ENCODE measurements at regions not wholly inside any gene's neighbourhood (a gene's known extent, or its start where the extent isn't known, plus 50 kb on each side); places are given as distances from the start of the nearest gene placed in this dataset.

DNA sequence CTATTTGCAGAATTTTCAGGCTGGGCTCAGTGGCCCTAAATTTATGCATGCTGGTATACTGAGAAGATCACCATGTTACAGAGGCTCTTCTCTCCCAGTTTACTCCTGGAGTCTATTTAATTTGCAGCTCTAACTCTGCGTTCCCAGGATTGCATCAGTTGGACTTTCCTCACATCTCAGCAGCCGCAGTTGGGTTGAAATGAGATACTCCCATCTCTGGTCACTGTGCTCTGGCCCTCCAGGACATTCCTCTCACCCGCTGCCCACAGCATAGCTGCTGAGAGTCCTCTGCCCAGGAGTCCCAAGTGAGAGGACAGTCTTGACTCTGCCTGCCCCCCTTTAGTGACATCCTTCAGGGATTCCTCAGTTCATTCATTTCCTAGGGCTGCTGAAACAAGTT is 150.9 kb downstream of the LACC1 start:
- TF ChIP-seq, protein P1, sequence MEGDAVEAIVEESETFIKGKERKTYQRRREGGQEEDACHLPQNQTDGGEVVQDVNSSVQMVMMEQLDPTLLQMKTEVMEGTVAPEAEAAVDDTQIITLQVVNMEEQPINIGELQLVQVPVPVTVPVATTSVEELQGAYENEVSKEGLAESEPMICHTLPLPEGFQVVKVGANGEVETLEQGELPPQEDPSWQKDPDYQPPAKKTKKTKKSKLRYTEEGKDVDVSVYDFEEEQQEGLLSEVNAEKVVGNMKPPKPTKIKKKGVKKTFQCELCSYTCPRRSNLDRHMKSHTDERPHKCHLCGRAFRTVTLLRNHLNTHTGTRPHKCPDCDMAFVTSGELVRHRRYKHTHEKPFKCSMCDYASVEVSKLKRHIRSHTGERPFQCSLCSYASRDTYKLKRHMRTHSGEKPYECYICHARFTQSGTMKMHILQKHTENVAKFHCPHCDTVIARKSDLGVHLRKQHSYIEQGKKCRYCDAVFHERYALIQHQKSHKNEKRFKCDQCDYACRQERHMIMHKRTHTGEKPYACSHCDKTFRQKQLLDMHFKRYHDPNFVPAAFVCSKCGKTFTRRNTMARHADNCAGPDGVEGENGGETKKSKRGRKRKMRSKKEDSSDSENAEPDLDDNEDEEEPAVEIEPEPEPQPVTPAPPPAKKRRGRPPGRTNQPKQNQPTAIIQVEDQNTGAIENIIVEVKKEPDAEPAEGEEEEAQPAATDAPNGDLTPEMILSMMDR (IDR thresholded peaks at IDR 0.05): no peak
- TF ChIP-seq ZFX (IDR thresholded peaks at IDR 0.05; ENCODE audit: borderline replicate concordance): no peak

All from 22Rv1 (cell line).